A673 (cell line): ENCODE measurements at regions not wholly inside any gene's neighbourhood (a gene's known extent, or its start where the extent isn't known, plus 50 kb on each side); places are given as distances from the start of the nearest gene placed in this dataset.
A peak's percentile ranks its signal among the peaks of the same experiment; 100 is the strongest.

ENCODE experiments used
- BruUV-seq: library from RNA; stranded (reverse); fragments of 400-500 nt; replicated peaks from 2 replicates; lab custom pipeline; 2021; lab: Mats Ljungman, UMichigan
- CTCF ChIA-PET: fragments of 300-600 bp; sonication (Branson Sonifier 250); formaldehyde crosslinking; loops from one replicate; lab custom pipeline; 2022; ENCODE audit warnings: antibody characterized with exemption; lab: Charles Lee
- POLR2A ChIA-PET: fragments of 300-600 bp; sonication (Branson Sonifier 250); formaldehyde crosslinking; loops from one replicate; lab custom pipeline; 2022; ENCODE audit warnings: antibody characterized with exemption; ENCODE audit not compliant: low non-redundant PET; lab: Charles Lee
- DNase-seq: peaks from one replicate; pipeline ENCODE4 v3.0.0-alpha.2; 2015; ENCODE audit warnings: low spot score
- H3K27ac ChIP-seq: fragments of 200-600 bp; sonication (generic); 2 replicates; pipeline ENCODE4 v1.5.1; 2016; ENCODE audit warnings: mixed run types, low read depth, mild to moderate bottlenecking, mixed read lengths, antibody characterized with exemption, low read length; ENCODE audit not compliant: poor library complexity, severe bottlenecking
- H3K27me3 ChIP-seq: fragments of 200-600 bp; sonication (generic); replicated peaks from 2 replicates; pipeline ENCODE4 v1.6.1; 2017; ENCODE audit warnings: mixed run types, low read depth, mild to moderate bottlenecking, mixed read lengths, antibody characterized with exemption, low read length; ENCODE audit not compliant: insufficient read depth, poor library complexity
- H3K36me3 ChIP-seq: fragments of 200-600 bp; sonication (generic); 2 replicates; pipeline ENCODE4 v1.6.1; 2016; ENCODE audit warnings: mixed run types, mild to moderate bottlenecking, mixed read lengths, antibody characterized with exemption, low read length; ENCODE audit not compliant: insufficient read depth, poor library complexity, severe bottlenecking
- H3K4me1 ChIP-seq: fragments of 200-600 bp; sonication (generic); 2 replicates; pipeline ENCODE4 v1.6.1; 2017; ENCODE audit warnings: mixed run types, mild to moderate bottlenecking, mixed read lengths, antibody characterized with exemption, low read length; ENCODE audit not compliant: insufficient read depth, poor library complexity, severe bottlenecking
- H3K4me3 ChIP-seq: fragments of 200-600 bp; sonication (generic); 2 replicates; pipeline ENCODE4 v1.5.1; 2016; ENCODE audit warnings: low read depth, mixed run types, mild to moderate bottlenecking, mixed read lengths, low read length; ENCODE audit not compliant: poor library complexity, severe bottlenecking
- H3K9me3 ChIP-seq: fragments of 200-600 bp; sonication (generic); 2 replicates; pipeline ENCODE4 v1.6.1; 2016; ENCODE audit warnings: mixed run types, low read depth, mild to moderate bottlenecking, mixed read lengths, antibody characterized with exemption, low read length; ENCODE audit not compliant: poor library complexity, severe bottlenecking
- CTCF ChIP-seq: fragments of 300-800, 200-600 bp; sonication (generic); conservative IDR thresholded peaks from 2 replicates; pipeline ENCODE4 v1.5.1; 2017; ENCODE audit warnings: low read depth, mild to moderate bottlenecking, antibody characterized with exemption, low read length, moderate library complexity, mixed read lengths
- EZH2 ChIP-seq: fragments of 200-600 bp; sonication (generic); IDR thresholded peaks from 2 replicates; pipeline ENCODE4 v1.6.1; 2017; ENCODE audit warnings: borderline replicate concordance, low read depth, mild to moderate bottlenecking, mixed read lengths, antibody characterized with exemption, low read length; ENCODE audit not compliant: poor library complexity, severe bottlenecking
- intact Hi-C: fragments of 100-400 bp; cut with micrococcal nuclease; formaldehyde crosslinking; loops from one replicate; pipeline ENCODE4 v1.10.0; 2022; ENCODE audit not compliant: unreplicated experiment

- Histone ChIP-seq H3K27ac (no peak overlapping the region), H3K4me3 (no peak overlapping the region), H3K4me1 (no peaks in the 10 kb centered on the region), H3K27me3 (no peaks in the 10 kb centered on the region), H3K9me3 (no peaks in the 10 kb centered on the region), H3K36me3 (no peaks in the 10 kb centered on the region)
- ChIA-PET POLR2A (no interaction called here), CTCF (no interaction called here)
- intact Hi-C loops: no loop called here
- no TSS peak for BruUV-seq
- TF ChIP-seq EZH2 (no peak), CTCF (no peak)
- DNase-seq: no peak
These were observed 71.2 kb upstream of the GRID2 start for GRCh38 chr4:92232566-92232965.

GRCh38 chr4:92234393-92235176 is 69.2 kb upstream of the GRID2 start:
- Histone ChIP-seq H3K36me3 (no peaks in the 10 kb centered on the region), H3K27me3 (no peaks in the 10 kb centered on the region), H3K27ac (no peak overlapping the region), H3K9me3 (no peaks in the 10 kb centered on the region), H3K4me1 (no peaks in the 10 kb centered on the region), H3K4me3 (no peak overlapping the region)
- no peak for TF ChIP-seq CTCF
- TF ChIP-seq EZH2: no peak
- intact Hi-C loops: no loop called here
- DNase-seq: peak; percentile 1
- ChIA-PET CTCF (no interaction called here), POLR2A (no interaction called here)
- BruUV-seq: no TSS peak

GRCh38 chr4:92235731-92236130 is 68.0 kb upstream of the GRID2 start:
- no peak for DNase-seq
- no peak overlapping the region for H3K4me3 ChIP-seq

More at GRCh38 chr4:92235731-92236130, 68.0 kb upstream of the GRID2 start:
- CTCF ChIA-PET: no interaction called here
- intact Hi-C loops: no loop called here
- H3K27me3 ChIP-seq: no peaks in the 10 kb centered on the region
- POLR2A ChIA-PET: no interaction called here
- H3K36me3 ChIP-seq: no peaks in the 10 kb centered on the region
- no peaks in the 10 kb centered on the region for H3K9me3 ChIP-seq
- TF ChIP-seq EZH2: no peak
- no peak for TF ChIP-seq CTCF
- H3K27ac ChIP-seq: no peak overlapping the region
- BruUV-seq: no TSS peak
- no peaks in the 10 kb centered on the region for H3K4me1 ChIP-seq
